ENCODE measurements at regions not wholly inside any gene's neighbourhood (a gene's known extent, or its start where the extent isn't known, plus 50 kb on each side); places are given as distances from the start of the nearest gene placed in this dataset.

- Histone ChIP-seq H3K4me3 (ENCODE audit: low read length) (no peak overlapping the region), H3K9me3 (ENCODE audit: low read depth, low read length) (no peaks in the 10 kb centered on the region), H3K4me1 (ENCODE audit: insufficient read depth, low read length) (no peaks in the 10 kb centered on the region), H3K27me3 (ENCODE audit: insufficient read depth, low read length) (no peaks in the 10 kb centered on the region)
These were observed 811.8 kb downstream of the UQCRFS1 start for GRCh38 chr19:28400953-28401671.

- Histone ChIP-seq H3K4me1 (ENCODE audit: insufficient read depth, low read length) (peaks cover 8% of the 10 kb centered on the region), H3K9me3 (ENCODE audit: low read depth, low read length) (no peaks in the 10 kb centered on the region), H3K27me3 (ENCODE audit: insufficient read depth, low read length) (no peaks in the 10 kb centered on the region), H3K4me3 (ENCODE audit: low read length) (no peak overlapping the region)
These were observed 813.8 kb downstream of the UQCRFS1 start for GRCh38 chr19:28399187-28399586.

GRCh38 chr19:28397800-28398199, 815.2 kb downstream of the UQCRFS1 start:
- H3K9me3 ChIP-seq (ENCODE audit: low read depth, low read length), result no peaks in the 10 kb centered on the region

GRCh38 chr19:28397306-28397705, 815.6 kb downstream of the UQCRFS1 start:
- no peak overlapping the region for H3K4me3 ChIP-seq (ENCODE audit: low read length)
- no peaks in the 10 kb centered on the region for H3K27me3 ChIP-seq (ENCODE audit: insufficient read depth, low read length)
- peaks cover 17% of the 10 kb centered on the region for H3K4me1 ChIP-seq (ENCODE audit: insufficient read depth, low read length)
- H3K9me3 ChIP-seq (ENCODE audit: low read depth, low read length), result no peaks in the 10 kb centered on the region

More at GRCh38 chr19:28397800-28398199, 815.2 kb downstream of the UQCRFS1 start:
- Histone ChIP-seq H3K4me3 (ENCODE audit: low read length) (no peak overlapping the region), H3K27me3 (ENCODE audit: insufficient read depth, low read length) (no peaks in the 10 kb centered on the region), H3K4me1 (ENCODE audit: insufficient read depth, low read length) (peaks cover 17% of the 10 kb centered on the region)

- Histone ChIP-seq H3K4me1 (ENCODE audit: insufficient read depth, low read length) (peaks cover 17% of the 10 kb centered on the region), H3K4me3 (ENCODE audit: low read length) (no peak overlapping the region), H3K27me3 (ENCODE audit: insufficient read depth, low read length) (no peaks in the 10 kb centered on the region), H3K9me3 (ENCODE audit: low read depth, low read length) (no peaks in the 10 kb centered on the region)
These were observed 816.6 kb downstream of the UQCRFS1 start for GRCh38 chr19:28396287-28396831.

GRCh38 chr19:28394725-28395124, 818.2 kb downstream of the UQCRFS1 start:
- Histone ChIP-seq H3K4me3 (ENCODE audit: low read length) (no peak overlapping the region), H3K9me3 (ENCODE audit: low read depth, low read length) (no peaks in the 10 kb centered on the region), H3K4me1 (ENCODE audit: insufficient read depth, low read length) (peaks cover 17% of the 10 kb centered on the region), H3K27me3 (ENCODE audit: insufficient read depth, low read length) (no peaks in the 10 kb centered on the region)

- Histone ChIP-seq H3K9me3 (ENCODE audit: low read depth, low read length) (no peaks in the 10 kb centered on the region), H3K4me1 (ENCODE audit: insufficient read depth, low read length) (peaks cover 17% of the 10 kb centered on the region), H3K27me3 (ENCODE audit: insufficient read depth, low read length) (no peaks in the 10 kb centered on the region), H3K4me3 (ENCODE audit: low read length) (no peak overlapping the region)
These were observed 819.2 kb downstream of the UQCRFS1 start for GRCh38 chr19:28393574-28394336.

GRCh38 chr19:28388988-28389387, 824.0 kb downstream of the UQCRFS1 start:
- no peaks in the 10 kb centered on the region for H3K9me3 ChIP-seq (ENCODE audit: low read depth, low read length)
- peaks cover 7% of the 10 kb centered on the region for H3K4me1 ChIP-seq (ENCODE audit: insufficient read depth, low read length)
- H3K4me3 ChIP-seq (ENCODE audit: low read length), result no peak overlapping the region
- no peaks in the 10 kb centered on the region for H3K27me3 ChIP-seq (ENCODE audit: insufficient read depth, low read length)

GRCh38 chr19:28387507-28387906, 825.4 kb downstream of the UQCRFS1 start:
- H3K27me3 ChIP-seq (ENCODE audit: insufficient read depth, low read length), result no peaks in the 10 kb centered on the region
- H3K9me3 ChIP-seq (ENCODE audit: low read depth, low read length), result no peaks in the 10 kb centered on the region
- H3K4me1 ChIP-seq (ENCODE audit: insufficient read depth, low read length), result no peaks in the 10 kb centered on the region
- H3K4me3 ChIP-seq (ENCODE audit: low read length), result no peak overlapping the region

- H3K4me3 ChIP-seq (ENCODE audit: low read length), result no peak overlapping the region
- H3K27me3 ChIP-seq (ENCODE audit: insufficient read depth, low read length), result no peaks in the 10 kb centered on the region
- no peaks in the 10 kb centered on the region for H3K9me3 ChIP-seq (ENCODE audit: low read depth, low read length)
- H3K4me1 ChIP-seq (ENCODE audit: insufficient read depth, low read length), result no peaks in the 10 kb centered on the region
These were observed 826.5 kb downstream of the UQCRFS1 start for GRCh38 chr19:28386470-28386869.

- no peaks in the 10 kb centered on the region for H3K27me3 ChIP-seq (ENCODE audit: insufficient read depth, low read length)
These were observed 826.9 kb downstream of the UQCRFS1 start for GRCh38 chr19:28386066-28386465.

GRCh38 chr19:28377077-28377476, 835.9 kb downstream of the UQCRFS1 start:
- no peaks in the 10 kb centered on the region for H3K4me1 ChIP-seq (ENCODE audit: insufficient read depth, low read length)
- H3K27me3 ChIP-seq (ENCODE audit: insufficient read depth, low read length), result no peaks in the 10 kb centered on the region
- H3K4me3 ChIP-seq (ENCODE audit: low read length), result no peak overlapping the region
- no peaks in the 10 kb centered on the region for H3K9me3 ChIP-seq (ENCODE audit: low read depth, low read length)

More at GRCh38 chr19:28386066-28386465, 826.9 kb downstream of the UQCRFS1 start:
- Histone ChIP-seq H3K9me3 (ENCODE audit: low read depth, low read length) (no peaks in the 10 kb centered on the region), H3K4me3 (ENCODE audit: low read length) (no peak overlapping the region), H3K4me1 (ENCODE audit: insufficient read depth, low read length) (no peaks in the 10 kb centered on the region)

GRCh38 chr19:28374971-28375370, 838.0 kb downstream of the UQCRFS1 start:
- Histone ChIP-seq H3K9me3 (ENCODE audit: low read depth, low read length) (no peaks in the 10 kb centered on the region), H3K4me1 (ENCODE audit: insufficient read depth, low read length) (no peaks in the 10 kb centered on the region), H3K27me3 (ENCODE audit: insufficient read depth, low read length) (no peaks in the 10 kb centered on the region), H3K4me3 (ENCODE audit: low read length) (no peak overlapping the region)

GRCh38 chr19:28372576-28373247, 840.2 kb downstream of the UQCRFS1 start:
- Histone ChIP-seq H3K9me3 (ENCODE audit: low read depth, low read length) (no peaks in the 10 kb centered on the region), H3K27me3 (ENCODE audit: insufficient read depth, low read length) (no peaks in the 10 kb centered on the region), H3K4me1 (ENCODE audit: insufficient read depth, low read length) (no peaks in the 10 kb centered on the region), H3K4me3 (ENCODE audit: low read length) (no peak overlapping the region)

- Histone ChIP-seq H3K9me3 (ENCODE audit: low read depth, low read length) (no peaks in the 10 kb centered on the region), H3K27me3 (ENCODE audit: insufficient read depth, low read length) (no peaks in the 10 kb centered on the region), H3K4me3 (ENCODE audit: low read length) (no peak overlapping the region), H3K4me1 (ENCODE audit: insufficient read depth, low read length) (no peaks in the 10 kb centered on the region)
These were observed 845.8 kb downstream of the UQCRFS1 start for GRCh38 chr19:28367146-28367545.

All from mononuclear cell (primary cell).